ENCODE measurements at regions not wholly inside any gene's neighbourhood (a gene's known extent, or its start where the extent isn't known, plus 50 kb on each side); places are given as distances from the start of the nearest gene placed in this dataset.

GRCh38 chr16:23013484-23013883, 135.8 kb downstream of the USP31 start:
- in situ Hi-C loops (cut with MboI) (no loop called here), intact Hi-C loops (cut with micrococcal nuclease) (no loop called here)
- H3K9me1 ChIP-seq (ENCODE audit: control insufficient read depth, insufficient read depth, low read length): no peaks in the 10 kb centered on the region
- H3K4me3 ChIP-seq: no peak overlapping the region
- 0% methylated on average over 1 of the region's 1 CpG for WGBS (ENCODE audit: insufficient coverage, low coverage, missing lambda C conversion rate)
- POLR2A ChIA-PET: no interaction called here
- H4K20me1 ChIP-seq (replicated peaks; ENCODE audit: control insufficient read depth, insufficient read depth, low read length): no peaks in the 10 kb centered on the region
- ATAC-seq (peak; percentile 41; the same call in 1 of the 3 replicates), DNase-seq (ENCODE audit: extremely low read depth in 1 of 4, low spot score in 3 of 4) (peak in 1 of 4 experiments; percentile 21), FAIRE-seq (peak; percentile 48)
- H2AFZ ChIP-seq (ENCODE audit: low read depth, low read length): no peak overlapping the region
- no TSS peak for BruUV-seq (replicated peaks)
- H3K27ac ChIP-seq (ENCODE audit: extremely low read depth, low read depth, low read length): no peak overlapping the region
- no peak overlapping the region for H3K4me2 ChIP-seq (ENCODE audit: insufficient read depth, low read length)
- no peaks in the 10 kb centered on the region for H3K36me3 ChIP-seq (ENCODE audit: control insufficient read depth, insufficient read depth, low read length)
- no peak overlapping the region for H3K9ac ChIP-seq (ENCODE audit: insufficient read depth in 1 of 2, low read depth in 2 of 2, low read length in 2 of 2)
- no peaks in the 10 kb centered on the region for H3K9me3 ChIP-seq (replicated peaks; ENCODE audit: control insufficient read depth, insufficient read depth, low read depth, low read length)
- no peaks in the 10 kb centered on the region; a peak in 1 of 5 replicates for H3K27me3 ChIP-seq (ENCODE audit: control insufficient read depth in 2 of 2, insufficient read depth in 2 of 2, low read length in 2 of 2)
- TF ChIP-seq NCOA2 (IDR thresholded peaks at IDR 0.05; ENCODE audit: partially characterized antibody in 2 of 2): no peak
- TF ChIP-seq SMAD2 (IDR thresholded peaks at IDR 0.05; ENCODE audit: low read depth, low read length): no peak
- no peak for TF ChIP-seq HOXB6 (CRISPR knock-in tag; IDR thresholded peaks at IDR 0.05; ENCODE audit: borderline replicate concordance)
- TF ChIP-seq RAD21 (CRISPR knock-in tag; conservative IDR thresholded peaks at IDR 0.05 in 1 of 2, IDR thresholded peaks at IDR 0.05 in 1 of 2): peak in 1 of 2 experiments; percentile 33; a peak in 2 of 4 replicates
- peak in 2 of 3 experiments; percentile 29 to 34; a peak in 2 of 6 replicates for TF ChIP-seq CTCF (IDR thresholded peaks at IDR 0.05 in 2 of 3, conservative IDR thresholded peaks at IDR 0.05 in 1 of 3; ENCODE audit: insufficient read depth in 2 of 3, low read depth in 1 of 3, low read length in 3 of 3)
- no peak for TF ChIP-seq NCOA1 (IDR thresholded peaks at IDR 0.05; ENCODE audit: low read depth)
- no peaks in the 10 kb centered on the region for H3K79me2 ChIP-seq (ENCODE audit: control insufficient read depth, insufficient read depth, low read length)
- no peaks in the 10 kb centered on the region for H3K4me1 ChIP-seq (replicated peaks in 1 of 2; ENCODE audit: control insufficient read depth in 2 of 2, insufficient read depth in 2 of 2, low read length in 2 of 2)
- CTCF ChIA-PET (ENCODE audit: low intra/inter-chr PET ratio): interaction anchor here (0.6 kb wide), 1 partner anchor 63 kb away, joined by 3 read pairs; no protein-coding TSS in a partner anchor
